Fibroblast of lung (primary cell): ENCODE measurements at regions not wholly inside any gene's neighbourhood (a gene's known extent, or its start where the extent isn't known, plus 50 kb on each side); places are given as distances from the start of the nearest gene placed in this dataset.
A peak's percentile ranks its signal among the peaks of the same experiment; 100 is the strongest.

ENCODE experiments used
- DNase-seq, 2 donors: peaks; one replicate each; pipeline versions ENCODE4 v3.0.0 to v3.0.0-alpha.2; 2010; ENCODE audit warnings: low read depth in 2 of 2
- H2AFZ ChIP-seq: 2 replicates; pipeline ENCODE4 v1.5.1; 2012; ENCODE audit warnings: low read length, control low read depth, inconsistent platforms
- H3K27ac ChIP-seq: 2 replicates; pipeline ENCODE4 v1.5.1; 2011; ENCODE audit warnings: low read length, control low read depth; ENCODE audit not compliant: insufficient read depth
- H3K27me3 ChIP-seq: 2 replicates; pipeline ENCODE4 v1.5.1; 2011; ENCODE audit warnings: mild to moderate bottlenecking, low read length; ENCODE audit not compliant: control insufficient read depth, insufficient read depth
- H3K36me3 ChIP-seq: 2 replicates; pipeline ENCODE4 v1.5.1; 2011; ENCODE audit warnings: low read length; ENCODE audit not compliant: control insufficient read depth, insufficient read depth
- H3K4me1 ChIP-seq: 2 replicates; pipeline ENCODE4 v1.5.1; 2011; ENCODE audit warnings: low read length; ENCODE audit not compliant: control insufficient read depth, insufficient read depth; ENCODE audit errors: extremely low read depth
- H3K4me2 ChIP-seq: 2 replicates; pipeline ENCODE4 v1.5.1; 2011; ENCODE audit warnings: low read length, control low read depth; ENCODE audit not compliant: insufficient read depth; ENCODE audit errors: extremely low read depth
- H3K4me3 ChIP-seq, 4 experiments: fragments of 200-600 bp in 1 of 4; sonication (generic) in 1 of 4; replicated peaks in 1 of 4; 2 replicates each; pipeline ENCODE4 v1.5.1; 2011 to 2016; ENCODE audit warnings: low read length in 4 of 4, low read depth in 3 of 4, mild to moderate bottlenecking in 3 of 4, control low read depth in 2 of 4, inconsistent platforms in 1 of 4, mixed read lengths in 1 of 4; ENCODE audit not compliant: insufficient read depth in 1 of 4; ENCODE audit errors: control extremely low read depth in 1 of 4
- H3K79me2 ChIP-seq: 2 replicates; pipeline ENCODE4 v1.5.1; 2012; ENCODE audit warnings: mild to moderate bottlenecking, low read length, inconsistent platforms; ENCODE audit not compliant: control insufficient read depth, insufficient read depth
- H3K9ac ChIP-seq: 2 replicates; pipeline ENCODE4 v1.5.1; 2011; ENCODE audit warnings: mild to moderate bottlenecking, low read length, control low read depth; ENCODE audit not compliant: insufficient read depth
- H3K9me3 ChIP-seq: 2 replicates; pipeline ENCODE4 v1.5.1; 2012; ENCODE audit warnings: low read depth, low read length; ENCODE audit not compliant: control insufficient read depth, insufficient read depth
- H4K20me1 ChIP-seq: 2 replicates; pipeline ENCODE4 v1.5.1; 2011; ENCODE audit warnings: low read length; ENCODE audit not compliant: control insufficient read depth, insufficient read depth; ENCODE audit errors: extremely low read depth
- EZH2 ChIP-seq: IDR thresholded peaks from 2 replicates; pipeline ENCODE4 v1.5.1; 2012; ENCODE audit warnings: low read length, control low read depth, mild to moderate bottlenecking; ENCODE audit errors: missing control alignments
- TF ChIP-seq, protein P1 (sequence below), 2 donors: IDR thresholded peaks in 1 of 2; conservative IDR thresholded peaks in 1 of 2; 1 replicate in 1 of 2; 2 replicates in 1 of 2; pipeline ENCODE4 v1.5.1; 2011 to 2012; ENCODE audit warnings: low read length in 2 of 2, control low read depth in 1 of 2, inconsistent platforms in 1 of 2, low read depth in 1 of 2, mild to moderate bottlenecking in 1 of 2

DNA sequence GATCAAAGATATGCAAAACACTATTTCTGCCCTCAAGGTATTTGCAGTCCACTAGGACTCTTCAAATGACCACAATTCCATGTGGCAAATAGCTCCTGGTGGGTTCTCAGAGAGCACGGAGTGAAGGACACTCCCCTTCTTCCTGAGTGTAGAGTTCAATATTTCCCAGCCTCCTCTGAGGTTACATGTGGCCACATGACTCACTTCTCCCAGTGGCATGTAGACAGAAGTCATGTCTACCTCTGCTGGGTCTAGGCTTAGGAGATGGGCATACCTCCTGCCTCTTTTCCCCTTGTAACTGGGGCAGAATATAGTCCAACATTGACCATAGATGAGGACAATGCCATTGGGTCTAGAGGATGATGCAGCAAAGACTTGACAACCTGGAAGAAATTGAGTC is 191.4 kb downstream of the MIS18A start:
- no peak overlapping the region for H3K9ac ChIP-seq
- no peak for DNase-seq
- no peak overlapping the region for H2AFZ ChIP-seq
- no peak overlapping the region for H3K4me3 ChIP-seq
- TF ChIP-seq, protein P1, sequence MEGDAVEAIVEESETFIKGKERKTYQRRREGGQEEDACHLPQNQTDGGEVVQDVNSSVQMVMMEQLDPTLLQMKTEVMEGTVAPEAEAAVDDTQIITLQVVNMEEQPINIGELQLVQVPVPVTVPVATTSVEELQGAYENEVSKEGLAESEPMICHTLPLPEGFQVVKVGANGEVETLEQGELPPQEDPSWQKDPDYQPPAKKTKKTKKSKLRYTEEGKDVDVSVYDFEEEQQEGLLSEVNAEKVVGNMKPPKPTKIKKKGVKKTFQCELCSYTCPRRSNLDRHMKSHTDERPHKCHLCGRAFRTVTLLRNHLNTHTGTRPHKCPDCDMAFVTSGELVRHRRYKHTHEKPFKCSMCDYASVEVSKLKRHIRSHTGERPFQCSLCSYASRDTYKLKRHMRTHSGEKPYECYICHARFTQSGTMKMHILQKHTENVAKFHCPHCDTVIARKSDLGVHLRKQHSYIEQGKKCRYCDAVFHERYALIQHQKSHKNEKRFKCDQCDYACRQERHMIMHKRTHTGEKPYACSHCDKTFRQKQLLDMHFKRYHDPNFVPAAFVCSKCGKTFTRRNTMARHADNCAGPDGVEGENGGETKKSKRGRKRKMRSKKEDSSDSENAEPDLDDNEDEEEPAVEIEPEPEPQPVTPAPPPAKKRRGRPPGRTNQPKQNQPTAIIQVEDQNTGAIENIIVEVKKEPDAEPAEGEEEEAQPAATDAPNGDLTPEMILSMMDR (conservative IDR thresholded peaks at IDR 0.05 in 1 of 2, IDR thresholded peaks at IDR 0.05 in 1 of 2; ENCODE audit: low read depth in 1 of 2, low read length in 2 of 2), result no peak
- no peak for TF ChIP-seq EZH2
- H3K4me2 ChIP-seq, result no peak overlapping the region
- no peaks in the 10 kb centered on the region for H3K79me2 ChIP-seq
- no peaks in the 10 kb centered on the region for H4K20me1 ChIP-seq
- H3K27me3 ChIP-seq, result no peaks in the 10 kb centered on the region
- H3K27ac ChIP-seq, result no peak overlapping the region
- H3K9me3 ChIP-seq, result no peaks in the 10 kb centered on the region
- no peaks in the 10 kb centered on the region for H3K36me3 ChIP-seq
- no peaks in the 10 kb centered on the region for H3K4me1 ChIP-seq

DNA sequence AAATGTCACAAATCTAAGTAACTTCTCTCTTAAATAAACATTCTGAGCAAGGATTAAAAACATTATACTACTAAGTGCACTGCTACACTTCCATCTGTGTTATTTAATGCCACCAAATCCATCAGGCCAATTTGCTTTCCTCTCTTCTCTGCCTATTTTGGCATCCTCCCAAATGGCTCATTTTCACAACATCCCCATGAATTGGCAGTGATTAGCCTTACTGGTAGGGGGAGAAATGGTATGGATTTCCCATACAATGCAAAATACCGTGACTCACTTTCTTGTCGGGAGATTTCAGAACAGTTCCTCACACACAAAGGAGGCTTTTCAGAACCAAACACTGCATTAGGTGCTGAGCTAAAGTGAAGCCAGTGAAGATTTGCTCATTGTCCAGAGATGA is 195.7 kb downstream of the MIS18A start:
- H3K4me2 ChIP-seq, result no peak overlapping the region
- H3K4me1 ChIP-seq, result no peaks in the 10 kb centered on the region
- H3K36me3 ChIP-seq, result no peaks in the 10 kb centered on the region
- H3K9ac ChIP-seq, result no peak overlapping the region
- H4K20me1 ChIP-seq, result no peaks in the 10 kb centered on the region
- H2AFZ ChIP-seq, result no peak overlapping the region
- no peaks in the 10 kb centered on the region for H3K27me3 ChIP-seq
- H3K79me2 ChIP-seq, result no peaks in the 10 kb centered on the region
- DNase-seq, result peak; percentile 4
- TF ChIP-seq, protein P1 (conservative IDR thresholded peaks at IDR 0.05 in 1 of 2, IDR thresholded peaks at IDR 0.05 in 1 of 2; ENCODE audit: low read depth in 1 of 2, low read length in 2 of 2), result no peak
- no peak for TF ChIP-seq EZH2
- no peak overlapping the region for H3K27ac ChIP-seq
- no peak overlapping the region for H3K4me3 ChIP-seq
- no peaks in the 10 kb centered on the region for H3K9me3 ChIP-seq

DNA sequence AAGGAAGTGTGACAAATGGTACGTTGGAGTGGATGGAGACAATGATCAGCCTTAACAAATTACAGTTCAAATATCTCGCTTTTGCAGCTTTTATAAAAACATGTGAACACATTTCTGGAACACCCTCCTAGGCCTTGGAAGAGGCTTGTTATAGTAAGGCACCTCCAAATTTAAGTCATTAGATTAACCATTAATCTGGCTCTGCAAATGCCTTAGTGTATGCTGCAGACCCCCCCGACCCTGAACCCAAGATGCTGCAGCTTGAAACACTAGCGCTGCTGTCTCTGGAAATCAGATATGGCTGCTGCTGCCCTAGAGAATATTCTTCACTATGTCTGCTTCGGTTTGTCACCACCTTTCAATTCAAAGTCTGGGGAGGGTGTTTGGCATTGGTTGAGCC is 196.4 kb downstream of the MIS18A start:
- no peak for TF ChIP-seq EZH2
- TF ChIP-seq, protein P1 (conservative IDR thresholded peaks at IDR 0.05 in 1 of 2, IDR thresholded peaks at IDR 0.05 in 1 of 2; ENCODE audit: low read depth in 1 of 2, low read length in 2 of 2), result no peak
- no peaks in the 10 kb centered on the region for H3K9me3 ChIP-seq
- H3K9ac ChIP-seq, result no peak overlapping the region
- H3K27ac ChIP-seq, result no peak overlapping the region
- no peak overlapping the region for H3K4me3 ChIP-seq
- no peak overlapping the region for H3K4me2 ChIP-seq
- H2AFZ ChIP-seq, result no peak overlapping the region
- no peaks in the 10 kb centered on the region for H3K79me2 ChIP-seq
- H3K27me3 ChIP-seq, result no peaks in the 10 kb centered on the region
- no peak for DNase-seq
- no peaks in the 10 kb centered on the region for H3K36me3 ChIP-seq
- H4K20me1 ChIP-seq, result no peaks in the 10 kb centered on the region
- no peaks in the 10 kb centered on the region for H3K4me1 ChIP-seq
